Nephron progenitor cell (in vitro differentiated cells): ENCODE measurements at regions not wholly inside any gene's neighbourhood (a gene's known extent, or its start where the extent isn't known, plus 50 kb on each side); places are given as distances from the start of the nearest gene placed in this dataset.

Experiments
- DNase-seq: peaks from one replicate; pipeline ENCODE4 v3.0.0; 2021
- H3K27ac Mint-ChIP-seq: 2 replicates; pipeline ENCODE4 v1.8.0; 2021; ENCODE audit warnings: mild to moderate bottlenecking, moderate library complexity, mixed read lengths
- H3K27me3 Mint-ChIP-seq: 2 replicates; pipeline ENCODE4 v1.8.0; 2021; ENCODE audit warnings: mild to moderate bottlenecking, low read depth, mixed read lengths; ENCODE audit not compliant: poor library complexity
- H3K36me3 Mint-ChIP-seq: 2 replicates; pipeline ENCODE4 v1.8.0; 2021; ENCODE audit warnings: low read depth, mixed read lengths
- H3K4me1 Mint-ChIP-seq: 2 replicates; pipeline ENCODE4 v1.8.0; 2021; ENCODE audit warnings: mixed read lengths
- H3K4me3 Mint-ChIP-seq: 2 replicates; pipeline ENCODE4 v1.8.0; 2021; ENCODE audit warnings: mild to moderate bottlenecking, moderate library complexity, mixed read lengths
- H3K9me3 Mint-ChIP-seq: 2 replicates; pipeline ENCODE4 v1.8.0; 2021; ENCODE audit warnings: mild to moderate bottlenecking, moderate library complexity, mixed read lengths
- CTCF ChIP-seq: fragments of 200-600 bp; sonication (generic); IDR thresholded peaks from 2 replicates; pipeline ENCODE4 v1.5.0; 2021; ENCODE audit warnings: antibody characterized with exemption

DNA sequence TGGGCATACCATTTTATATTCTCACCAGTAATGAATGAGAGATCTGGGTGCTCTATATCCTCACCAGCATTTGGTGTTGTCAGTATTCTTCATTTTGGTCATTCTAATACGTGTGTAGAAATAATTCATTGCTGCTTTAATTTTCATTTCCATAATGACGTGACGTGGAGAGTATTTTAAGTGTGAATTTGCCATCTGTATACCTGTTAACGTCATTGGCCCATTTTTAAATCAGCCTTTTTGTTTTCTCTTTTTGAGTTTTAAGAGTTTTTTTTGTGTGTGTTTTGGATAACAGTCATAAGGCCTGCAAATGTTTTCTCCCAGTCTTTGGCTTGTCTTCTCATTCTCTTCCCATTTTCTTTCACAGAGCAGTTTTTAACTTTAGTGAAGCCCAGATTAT lies 74.4 kb upstream of the SYT1 start:
- H3K36me3 Mint-ChIP-seq: no peaks in the 10 kb centered on the region
- no peak overlapping the region for H3K4me3 Mint-ChIP-seq
- no peak for TF ChIP-seq CTCF
- no peaks in the 10 kb centered on the region for H3K27me3 Mint-ChIP-seq
- H3K27ac Mint-ChIP-seq: no peak overlapping the region
- no peak for DNase-seq
- H3K4me1 Mint-ChIP-seq: no peaks in the 10 kb centered on the region
- H3K9me3 Mint-ChIP-seq: peaks cover 10% of the 10 kb centered on the region

- Mint-ChIP-seq H3K27ac (no peak overlapping the region), H3K27me3 (no peaks in the 10 kb centered on the region), H3K4me3 (no peak overlapping the region), H3K4me1 (no peaks in the 10 kb centered on the region), H3K36me3 (no peaks in the 10 kb centered on the region), H3K9me3 (peaks cover 24% of the 10 kb centered on the region)
- no peak for TF ChIP-seq CTCF
- no peak for DNase-seq
These were observed 72.4 kb upstream of the SYT1 start for GRCh38 chr12:78792052-78792698.

- peaks cover 24% of the 10 kb centered on the region for H3K9me3 Mint-ChIP-seq
- TF ChIP-seq CTCF: no peak
- H3K27ac Mint-ChIP-seq: no peak overlapping the region
- no peaks in the 10 kb centered on the region for H3K4me1 Mint-ChIP-seq
- H3K4me3 Mint-ChIP-seq: no peak overlapping the region
- H3K36me3 Mint-ChIP-seq: no peaks in the 10 kb centered on the region
- DNase-seq: no peak
- H3K27me3 Mint-ChIP-seq: no peaks in the 10 kb centered on the region
These were observed 71.1 kb upstream of the SYT1 start for GRCh38 chr12:78793491-78793890.

DNA sequence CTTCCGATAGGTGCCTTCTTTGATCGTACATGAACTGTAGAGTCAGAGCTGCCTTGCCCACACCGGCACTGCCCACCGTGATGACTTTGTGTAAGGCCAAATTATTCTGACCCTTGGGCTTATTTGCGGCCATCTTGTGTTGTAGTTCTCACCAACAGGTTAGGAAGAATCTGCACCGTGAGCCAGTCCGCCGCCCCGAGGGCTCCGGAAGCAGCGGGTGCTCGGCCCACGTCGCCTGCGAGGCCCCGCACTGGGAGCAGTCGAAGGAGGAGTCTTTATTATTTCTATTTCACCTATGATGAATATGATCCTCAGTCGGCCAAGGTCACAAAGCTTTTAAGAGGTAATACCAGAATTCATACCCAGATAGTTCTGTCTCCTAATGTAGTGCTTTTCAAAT lies 70.6 kb upstream of the SYT1 start:
- Mint-ChIP-seq H3K4me3 (no peak overlapping the region), H3K27me3 (no peaks in the 10 kb centered on the region), H3K27ac (no peak overlapping the region), H3K36me3 (no peaks in the 10 kb centered on the region), H3K4me1 (no peaks in the 10 kb centered on the region), H3K9me3 (peaks cover 24% of the 10 kb centered on the region)
- TF ChIP-seq CTCF: no peak
- DNase-seq: no peak

GRCh38 chr12:78795934-78796445 lies 68.6 kb upstream of the SYT1 start:
- peaks cover 24% of the 10 kb centered on the region for H3K9me3 Mint-ChIP-seq
- no peaks in the 10 kb centered on the region for H3K36me3 Mint-ChIP-seq
- H3K27ac Mint-ChIP-seq: no peak overlapping the region
- no peak for DNase-seq
- H3K4me3 Mint-ChIP-seq: no peak overlapping the region
- H3K4me1 Mint-ChIP-seq: no peaks in the 10 kb centered on the region
- H3K27me3 Mint-ChIP-seq: no peaks in the 10 kb centered on the region
- no peak for TF ChIP-seq CTCF
